ENCODE measurements at regions not wholly inside any gene's neighbourhood (a gene's known extent, or its start where the extent isn't known, plus 50 kb on each side); places are given as distances from the start of the nearest gene placed in this dataset.

GRCh38 chr2:160914217-160914616, 246.0 kb upstream of the TANK start:
- CTCF ChIA-PET, result no interaction called here
- H3K4me3 ChIP-seq (ENCODE audit: low read depth, low read length, poor library complexity, severe bottlenecking), result no peak overlapping the region

GRCh38 chr2:160916300-160916699, 243.9 kb upstream of the TANK start:
- intact Hi-C loops (cut with micrococcal nuclease; ENCODE audit: unreplicated experiment), result no loop called here
- Histone ChIP-seq H3K9me3 (ENCODE audit: low read depth, low read length, poor library complexity, severe bottlenecking) (no peaks in the 10 kb centered on the region), H3K36me3 (ENCODE audit: insufficient read depth, low read length, poor library complexity, severe bottlenecking) (no peaks in the 10 kb centered on the region), H3K27me3 (replicated peaks; ENCODE audit: insufficient read depth, low read depth, low read length, poor library complexity) (no peaks in the 10 kb centered on the region), H3K4me1 (ENCODE audit: insufficient read depth, low read length, poor library complexity, severe bottlenecking) (peaks cover under 1% of the 10 kb centered on the region), H3K27ac (ENCODE audit: low read depth, low read length, poor library complexity, severe bottlenecking) (no peak overlapping the region), H3K4me3 (ENCODE audit: low read depth, low read length, poor library complexity, severe bottlenecking) (no peak overlapping the region)
- no peak for TF ChIP-seq CTCF (conservative IDR thresholded peaks at IDR 0.05; ENCODE audit: low read depth, low read length)
- TF ChIP-seq EZH2 (IDR thresholded peaks at IDR 0.05; ENCODE audit: borderline replicate concordance, low read depth, low read length, poor library complexity, severe bottlenecking), result no peak
- ChIA-PET POLR2A (ENCODE audit: low non-redundant PET) (no interaction called here), CTCF (no interaction called here)
- no TSS peak for BruUV-seq (replicated peaks)
- no peak for DNase-seq (ENCODE audit: low spot score)

More at GRCh38 chr2:160914217-160914616, 246.0 kb upstream of the TANK start:
- POLR2A ChIA-PET (ENCODE audit: low non-redundant PET), result no interaction called here
- H3K4me1 ChIP-seq (ENCODE audit: insufficient read depth, low read length, poor library complexity, severe bottlenecking), result peaks cover 13% of the 10 kb centered on the region
- no peak for DNase-seq (ENCODE audit: low spot score)
- H3K27me3 ChIP-seq (replicated peaks; ENCODE audit: insufficient read depth, low read depth, low read length, poor library complexity), result no peaks in the 10 kb centered on the region
- H3K36me3 ChIP-seq (ENCODE audit: insufficient read depth, low read length, poor library complexity, severe bottlenecking), result no peaks in the 10 kb centered on the region
- no peak overlapping the region for H3K27ac ChIP-seq (ENCODE audit: low read depth, low read length, poor library complexity, severe bottlenecking)
- intact Hi-C loops (cut with micrococcal nuclease; ENCODE audit: unreplicated experiment), result no loop called here
- no peaks in the 10 kb centered on the region for H3K9me3 ChIP-seq (ENCODE audit: low read depth, low read length, poor library complexity, severe bottlenecking)
- BruUV-seq (replicated peaks), result no TSS peak
- TF ChIP-seq EZH2 (IDR thresholded peaks at IDR 0.05; ENCODE audit: borderline replicate concordance, low read depth, low read length, poor library complexity, severe bottlenecking), result no peak
- no peak for TF ChIP-seq CTCF (conservative IDR thresholded peaks at IDR 0.05; ENCODE audit: low read depth, low read length)

DNA sequence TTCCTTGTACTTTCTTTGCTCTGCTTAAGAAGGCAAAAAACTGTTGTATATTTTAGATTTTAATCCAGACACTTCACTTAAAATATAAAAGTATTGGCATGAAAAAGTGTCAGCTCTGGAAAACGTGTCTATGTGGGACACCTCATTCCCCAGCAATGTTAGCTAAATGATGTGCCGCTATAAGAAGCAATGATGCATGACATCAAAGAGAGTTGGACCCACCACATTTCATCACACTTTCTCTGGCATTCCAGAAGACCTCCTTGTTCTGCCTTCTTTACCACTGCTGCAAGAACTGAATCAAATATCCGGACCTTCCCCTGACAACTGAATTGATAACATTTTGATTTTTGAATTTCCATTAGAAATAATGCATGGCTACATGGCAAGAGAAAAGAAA, 242.4 kb upstream of the TANK start:
- Histone ChIP-seq H3K27ac (ENCODE audit: low read depth, low read length, poor library complexity, severe bottlenecking) (no peak overlapping the region), H3K4me1 (ENCODE audit: insufficient read depth, low read length, poor library complexity, severe bottlenecking) (no peaks in the 10 kb centered on the region), H3K9me3 (ENCODE audit: low read depth, low read length, poor library complexity, severe bottlenecking) (no peaks in the 10 kb centered on the region), H3K27me3 (replicated peaks; ENCODE audit: insufficient read depth, low read depth, low read length, poor library complexity) (no peaks in the 10 kb centered on the region), H3K36me3 (ENCODE audit: insufficient read depth, low read length, poor library complexity, severe bottlenecking) (no peaks in the 10 kb centered on the region), H3K4me3 (ENCODE audit: low read depth, low read length, poor library complexity, severe bottlenecking) (no peak overlapping the region)
- no TSS peak for BruUV-seq (replicated peaks)
- DNase-seq (ENCODE audit: low spot score), result no peak
- TF ChIP-seq EZH2 (IDR thresholded peaks at IDR 0.05; ENCODE audit: borderline replicate concordance, low read depth, low read length, poor library complexity, severe bottlenecking), result no peak
- TF ChIP-seq CTCF (conservative IDR thresholded peaks at IDR 0.05; ENCODE audit: low read depth, low read length), result no peak
- intact Hi-C loops (cut with micrococcal nuclease; ENCODE audit: unreplicated experiment), result no loop called here
- CTCF ChIA-PET, result no interaction called here
- POLR2A ChIA-PET (ENCODE audit: low non-redundant PET), result no interaction called here
